ENCODE measurements at regions not wholly inside any gene's neighbourhood (a gene's known extent, or its start where the extent isn't known, plus 50 kb on each side); places are given as distances from the start of the nearest gene placed in this dataset.

GRCh38 chr16:26267641-26268040 is 575.9 kb downstream of the HS3ST4 start:
- TF ChIP-seq CTCF (IDR thresholded peaks at IDR 0.05; ENCODE audit: low read depth, low read length) = no peak
- no peak overlapping the region for H3K4me3 ChIP-seq (ENCODE audit: low read depth, low read length)
- peaks cover 2% of the 10 kb centered on the region for H3K9me3 ChIP-seq (ENCODE audit: severe bottlenecking)
- H3K27me3 ChIP-seq (ENCODE audit: insufficient read depth, low read depth, severe bottlenecking) = no peaks in the 10 kb centered on the region
- DNase-seq = no peak
- no peak overlapping the region for H3K27ac ChIP-seq
- H3K36me3 ChIP-seq = no peaks in the 10 kb centered on the region

GRCh38 chr16:26269673-26270072 is 577.9 kb downstream of the HS3ST4 start:
- no peaks in the 10 kb centered on the region for H3K36me3 ChIP-seq
- H3K4me3 ChIP-seq (ENCODE audit: low read depth, low read length) = no peak overlapping the region
- H3K27me3 ChIP-seq (ENCODE audit: insufficient read depth, low read depth, severe bottlenecking) = no peaks in the 10 kb centered on the region
- no peak for DNase-seq
- H3K27ac ChIP-seq = no peak overlapping the region
- peaks cover 2% of the 10 kb centered on the region for H3K9me3 ChIP-seq (ENCODE audit: severe bottlenecking)
- no peak for TF ChIP-seq CTCF (IDR thresholded peaks at IDR 0.05; ENCODE audit: low read depth, low read length)

- Histone ChIP-seq H3K27ac (no peak overlapping the region), H3K4me3 (ENCODE audit: low read depth, low read length) (no peak overlapping the region), H3K9me3 (ENCODE audit: severe bottlenecking) (peaks cover 2% of the 10 kb centered on the region), H3K27me3 (ENCODE audit: insufficient read depth, low read depth, severe bottlenecking) (no peaks in the 10 kb centered on the region), H3K36me3 (no peaks in the 10 kb centered on the region)
- TF ChIP-seq CTCF (IDR thresholded peaks at IDR 0.05; ENCODE audit: low read depth, low read length) = no peak
- no peak for DNase-seq
These were observed 581.8 kb downstream of the HS3ST4 start for GRCh38 chr16:26273607-26274006.

- no peak for DNase-seq
- H3K27ac ChIP-seq = no peak overlapping the region
- no peak for TF ChIP-seq CTCF (IDR thresholded peaks at IDR 0.05; ENCODE audit: low read depth, low read length)
These were observed 583.3 kb downstream of the HS3ST4 start for GRCh38 chr16:26275021-26275590.

GRCh38 chr16:26276289-26276688 is 584.5 kb downstream of the HS3ST4 start:
- H3K36me3 ChIP-seq = no peaks in the 10 kb centered on the region
- H3K9me3 ChIP-seq (ENCODE audit: severe bottlenecking) = peaks cover 2% of the 10 kb centered on the region
- no peak for TF ChIP-seq CTCF (IDR thresholded peaks at IDR 0.05; ENCODE audit: low read depth, low read length)
- H3K4me3 ChIP-seq (ENCODE audit: low read depth, low read length) = no peak overlapping the region
- H3K27me3 ChIP-seq (ENCODE audit: insufficient read depth, low read depth, severe bottlenecking) = no peaks in the 10 kb centered on the region
- DNase-seq = no peak
- H3K27ac ChIP-seq = no peak overlapping the region

More at GRCh38 chr16:26275021-26275590, 583.3 kb downstream of the HS3ST4 start:
- Histone ChIP-seq H3K4me3 (ENCODE audit: low read depth, low read length) (no peak overlapping the region), H3K27me3 (ENCODE audit: insufficient read depth, low read depth, severe bottlenecking) (no peaks in the 10 kb centered on the region), H3K9me3 (ENCODE audit: severe bottlenecking) (peaks cover 2% of the 10 kb centered on the region), H3K36me3 (no peaks in the 10 kb centered on the region)

All from WERI-Rb-1 (cell line).